RKO (cell line): ENCODE measurements at regions not wholly inside any gene's neighbourhood (a gene's known extent, or its start where the extent isn't known, plus 50 kb on each side); places are given as distances from the start of the nearest gene placed in this dataset.

Experiments used
- DNase-seq: peaks from one replicate; pipeline ENCODE4 v3.0.0-alpha.2; 2016; ENCODE audit warnings: low spot score

DNA sequence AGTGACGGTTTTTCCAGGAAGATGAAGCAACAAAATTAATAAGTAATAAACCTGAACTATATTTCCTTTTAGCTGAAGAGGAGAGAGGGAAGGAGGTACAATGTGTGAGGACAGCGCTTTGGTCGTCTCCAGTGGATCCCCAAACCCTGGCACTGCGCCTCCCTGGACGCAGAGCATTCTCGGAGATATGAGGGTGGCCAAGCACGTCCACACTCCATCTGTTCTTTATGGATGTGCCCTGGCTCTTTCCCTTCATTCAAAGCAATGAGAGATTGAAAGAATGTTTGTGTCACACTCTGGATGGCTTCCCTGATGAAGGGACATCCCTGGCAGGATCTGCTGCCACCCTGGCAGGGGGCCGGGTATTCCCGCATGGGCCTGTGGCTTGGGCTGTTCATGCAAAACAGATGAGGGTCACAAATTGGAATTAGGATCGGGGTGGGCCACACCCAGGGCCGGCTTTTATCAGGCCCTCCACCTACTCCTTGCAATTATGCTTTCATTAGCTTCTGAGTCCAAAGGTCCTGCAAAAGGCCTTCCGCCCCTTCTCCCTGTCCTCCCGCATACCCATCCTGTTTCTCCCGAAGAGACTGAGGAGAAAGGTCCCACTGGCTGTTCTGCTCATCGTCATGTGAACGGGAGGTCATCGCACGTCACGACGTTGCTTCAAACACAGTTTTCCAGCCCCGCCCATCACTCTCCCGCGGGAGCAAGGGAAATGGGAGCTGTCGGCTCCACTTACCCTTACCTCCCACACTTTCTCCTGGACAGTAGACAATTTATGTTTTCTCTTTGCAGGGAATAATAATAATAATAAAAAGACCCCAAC is 286.1 kb upstream of the IRX4 start:
- DNase-seq = no peak

DNA sequence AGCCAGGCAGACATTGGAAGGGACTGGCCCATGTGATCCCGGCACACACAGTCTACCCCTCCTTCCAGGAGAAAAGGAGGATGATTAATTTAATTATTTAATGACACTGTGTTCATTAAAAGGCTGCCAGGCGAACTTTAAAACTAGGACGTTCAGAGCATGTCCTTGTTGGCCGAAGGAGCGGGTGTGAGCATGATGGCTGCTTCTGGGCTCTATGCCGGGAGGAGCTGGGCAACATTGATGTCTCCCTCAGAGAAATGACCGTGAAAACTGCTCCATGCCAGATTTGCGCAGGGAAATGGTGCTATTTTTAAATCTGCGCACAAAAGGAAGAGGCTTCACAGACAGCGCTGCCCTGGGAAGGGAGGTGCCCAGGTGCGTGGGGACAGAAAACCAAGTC is 284.9 kb upstream of the IRX4 start:
- DNase-seq = no peak

DNA sequence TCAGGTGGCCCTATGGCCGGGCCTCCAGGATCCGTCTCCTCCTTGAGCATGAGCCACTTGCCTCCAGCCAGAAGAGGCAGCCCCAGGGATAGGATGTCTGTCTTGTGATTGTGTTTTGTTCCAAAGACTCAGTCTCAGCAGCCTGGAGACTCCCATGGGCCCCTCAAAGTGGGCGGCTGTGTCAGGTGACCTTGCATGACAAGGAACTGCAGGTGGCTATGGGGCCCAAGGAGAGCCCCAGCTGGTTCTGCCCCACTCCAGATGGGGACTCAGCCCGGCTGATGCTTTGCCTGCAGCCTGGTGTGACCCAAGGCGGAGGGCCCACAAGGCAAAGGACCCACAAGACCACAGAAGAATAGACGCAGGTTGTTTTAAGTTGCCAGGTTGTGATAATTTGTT is 284.3 kb upstream of the IRX4 start:
- DNase-seq = no peak

DNA sequence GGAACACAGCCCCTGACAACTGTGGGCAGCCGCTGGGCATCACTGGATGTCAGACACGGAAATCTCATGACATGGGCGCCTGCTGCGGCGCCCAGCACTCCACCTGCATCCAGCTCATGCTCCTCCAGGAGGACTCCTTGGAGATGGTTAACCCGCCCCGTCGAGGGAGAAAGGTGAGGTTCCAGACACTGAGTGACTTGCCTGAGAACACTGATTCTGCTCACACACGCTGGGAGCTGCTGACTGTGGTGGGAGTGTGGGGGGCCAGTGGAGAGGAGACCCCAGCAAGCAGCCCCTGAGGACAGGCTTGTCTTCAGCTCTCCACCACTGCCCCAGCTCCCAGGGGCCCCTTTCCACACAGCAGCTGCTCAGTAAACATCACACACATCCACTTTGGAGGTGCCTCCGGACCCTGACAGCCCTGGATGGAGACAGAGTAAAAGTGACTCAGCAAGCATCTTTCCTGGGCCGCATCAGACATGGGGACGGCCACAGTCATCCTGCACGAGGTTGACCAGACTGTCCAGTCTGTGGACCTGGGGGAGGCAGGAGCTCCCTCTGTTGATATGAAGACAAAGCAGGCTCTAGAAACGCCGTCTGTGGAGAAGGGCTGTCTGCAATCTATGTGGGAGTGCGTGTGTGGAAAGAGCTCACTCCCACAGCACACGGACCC is 283.7 kb upstream of the IRX4 start:
- no peak for DNase-seq

DNA sequence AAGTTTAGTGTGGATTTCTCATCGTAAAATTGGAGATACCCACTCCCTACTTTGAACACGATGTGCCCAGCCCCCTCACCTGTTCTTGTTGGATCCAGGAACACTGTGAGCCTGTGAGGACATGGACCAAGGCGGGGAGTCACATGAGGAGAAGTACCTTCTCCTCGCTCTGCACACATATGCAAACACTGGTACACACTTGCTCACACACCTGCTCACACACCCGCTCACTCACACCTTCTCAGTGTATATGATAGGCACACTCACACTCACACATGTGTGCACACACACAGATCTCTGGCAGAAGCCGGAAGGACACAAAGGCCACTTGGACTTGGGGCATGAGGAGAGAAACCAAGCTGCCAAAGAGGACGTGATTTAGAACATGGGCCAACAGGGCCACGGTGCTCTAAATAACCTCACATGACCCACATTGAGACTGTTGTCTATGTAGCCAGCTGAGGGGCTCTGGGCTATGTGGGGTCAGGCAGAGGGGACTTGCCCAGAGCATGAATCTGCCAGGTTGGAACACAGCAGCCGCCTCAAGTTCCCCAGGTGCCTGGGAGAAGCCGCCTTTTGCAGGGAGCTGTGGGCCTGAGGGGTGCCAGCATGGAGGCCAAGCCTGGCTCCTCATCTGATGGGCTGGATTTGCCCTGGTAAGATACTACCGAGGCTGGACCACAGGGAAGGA is 283.0 kb upstream of the IRX4 start:
- DNase-seq = no peak

DNA sequence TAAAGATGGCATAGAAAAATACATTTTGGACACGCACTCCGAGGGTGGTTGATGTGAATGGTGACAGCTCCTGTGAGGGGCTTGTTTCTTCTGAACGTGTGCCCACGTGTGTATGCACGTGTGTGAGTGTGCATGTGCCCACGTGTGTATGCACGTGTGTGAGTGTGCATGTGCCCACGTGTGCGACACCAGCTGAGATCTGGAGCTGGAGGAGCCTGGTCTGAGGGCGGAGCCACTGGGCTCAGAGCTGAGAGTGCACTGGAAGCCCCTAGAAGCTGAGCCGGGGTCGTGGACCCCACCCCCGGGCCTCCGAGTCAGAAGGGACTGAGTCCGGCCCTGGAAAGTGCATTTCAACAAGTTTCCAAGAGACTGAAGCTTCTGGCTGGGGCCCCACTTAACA is 282.5 kb upstream of the IRX4 start:
- no peak for DNase-seq

DNA sequence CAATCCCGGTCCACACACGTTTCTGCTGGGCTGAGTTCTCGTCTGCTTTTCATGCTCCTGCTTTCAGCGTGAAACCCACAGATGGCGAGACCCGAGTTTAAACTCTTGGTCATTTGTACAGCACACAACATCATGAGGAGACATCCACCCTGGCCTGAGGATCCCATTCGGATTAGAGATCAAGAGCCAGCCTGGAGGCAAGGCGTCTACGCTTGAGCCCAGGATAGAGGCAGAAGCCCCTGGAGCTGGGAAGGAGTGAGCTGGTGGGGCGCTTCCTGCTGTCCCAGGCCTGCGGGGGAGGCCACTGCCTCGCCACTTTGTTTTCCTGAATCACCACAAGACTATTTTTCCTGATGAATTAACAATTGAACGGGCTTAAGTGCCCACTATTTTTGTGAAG is 281.9 kb upstream of the IRX4 start:
- no peak for DNase-seq

DNA sequence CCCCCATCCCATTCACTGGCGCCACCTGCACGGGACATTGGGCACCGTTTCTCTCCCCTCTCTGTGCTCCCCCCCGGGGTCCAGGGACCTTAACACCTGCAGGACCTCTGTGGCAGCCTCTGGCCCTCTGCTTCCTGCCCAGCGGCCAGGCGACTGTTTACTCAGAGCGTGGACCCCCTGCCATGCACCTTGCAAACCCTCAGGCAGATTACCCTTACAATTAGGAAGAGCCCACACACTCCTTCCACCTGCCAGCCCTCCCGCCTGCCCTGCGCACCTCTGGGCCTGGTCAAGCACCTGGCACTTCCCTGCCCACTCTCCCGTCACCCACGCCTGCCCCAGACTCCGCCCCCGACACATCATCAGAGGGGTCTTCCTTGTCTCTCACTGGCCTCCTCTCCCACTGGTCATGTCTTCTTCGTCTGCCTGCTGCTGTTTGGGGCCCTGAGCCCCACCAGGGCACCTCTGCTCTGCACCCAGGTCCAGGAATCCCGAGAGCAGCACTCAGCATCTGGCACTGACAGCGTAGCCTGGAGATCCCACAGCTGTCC is 281.3 kb upstream of the IRX4 start:
- DNase-seq = no peak

DNA sequence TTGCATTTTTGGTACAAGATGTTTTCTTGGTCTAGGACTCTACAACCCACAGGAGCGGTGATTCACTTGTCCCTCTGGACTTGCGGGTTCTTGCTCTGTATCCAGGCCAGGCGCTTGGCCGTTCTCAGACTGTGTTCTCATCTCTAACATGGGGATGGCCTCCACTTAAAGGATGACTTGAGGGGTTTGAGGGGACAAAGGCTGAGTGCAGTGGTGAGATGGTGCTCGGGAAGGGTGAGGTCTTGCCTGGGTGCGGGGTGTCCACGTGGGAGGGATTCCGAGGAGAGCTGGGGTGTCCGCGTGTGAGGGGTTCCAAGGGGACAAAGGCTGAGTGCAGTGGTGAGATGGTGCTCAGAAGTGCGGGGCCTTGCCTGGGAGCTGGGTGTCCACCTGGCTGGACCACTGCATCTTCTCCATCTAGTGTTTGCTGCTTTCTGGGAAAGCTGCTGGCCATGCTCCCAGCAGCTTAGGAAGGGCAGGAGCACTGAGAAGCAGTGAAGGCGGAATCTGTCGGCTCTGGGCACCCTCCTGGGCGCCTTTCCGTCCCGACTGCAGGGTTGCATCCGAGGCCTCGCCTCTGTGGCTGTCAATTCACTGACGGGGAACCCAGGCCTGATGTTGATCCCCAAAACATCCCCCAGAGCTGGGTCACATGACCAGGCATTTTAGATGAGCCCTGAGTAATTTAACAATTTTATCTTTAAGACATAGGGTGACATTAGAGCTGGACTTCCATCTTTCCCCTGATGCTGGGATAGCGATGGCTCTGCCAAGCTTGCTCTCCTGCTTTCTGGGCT is 280.5 kb upstream of the IRX4 start:
- no peak for DNase-seq

DNA sequence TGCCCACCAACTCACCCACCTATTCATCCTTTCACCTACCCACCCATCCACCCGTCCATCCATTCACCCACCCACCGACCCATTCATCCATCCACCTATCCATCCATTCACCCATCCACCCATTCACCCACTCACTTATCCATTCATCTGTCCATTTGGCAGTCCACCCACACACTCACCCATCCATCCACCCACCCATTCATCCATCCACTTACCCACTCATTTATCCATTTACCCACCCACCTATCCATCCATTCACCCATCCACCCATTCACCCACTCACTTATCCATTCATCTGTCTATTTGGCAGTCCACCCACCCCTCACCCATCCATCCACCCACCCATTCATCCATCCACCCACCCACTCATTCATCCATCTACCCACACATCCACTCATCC is 278.1 kb upstream of the IRX4 start:
- DNase-seq = no peak

DNA sequence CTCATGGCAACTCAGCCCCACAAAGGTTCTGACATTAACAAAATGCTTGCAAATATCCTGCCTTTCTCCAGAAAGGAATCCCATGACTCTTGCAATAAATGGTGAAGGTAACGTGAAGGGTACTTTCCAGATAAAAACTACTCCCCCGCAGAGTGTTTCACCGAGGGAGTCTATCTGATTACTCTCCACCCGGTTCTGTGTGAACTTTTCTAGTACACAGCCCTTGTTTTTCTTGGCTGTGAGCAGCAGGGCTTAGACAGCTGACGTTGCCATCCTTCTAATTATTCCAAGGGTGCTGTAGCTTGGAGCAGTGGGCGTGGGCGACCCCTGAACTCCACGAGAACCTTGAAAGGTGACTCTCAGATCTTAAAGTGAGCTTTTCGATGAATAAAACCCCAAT is 276.0 kb upstream of the IRX4 start:
- DNase-seq = no peak

DNA sequence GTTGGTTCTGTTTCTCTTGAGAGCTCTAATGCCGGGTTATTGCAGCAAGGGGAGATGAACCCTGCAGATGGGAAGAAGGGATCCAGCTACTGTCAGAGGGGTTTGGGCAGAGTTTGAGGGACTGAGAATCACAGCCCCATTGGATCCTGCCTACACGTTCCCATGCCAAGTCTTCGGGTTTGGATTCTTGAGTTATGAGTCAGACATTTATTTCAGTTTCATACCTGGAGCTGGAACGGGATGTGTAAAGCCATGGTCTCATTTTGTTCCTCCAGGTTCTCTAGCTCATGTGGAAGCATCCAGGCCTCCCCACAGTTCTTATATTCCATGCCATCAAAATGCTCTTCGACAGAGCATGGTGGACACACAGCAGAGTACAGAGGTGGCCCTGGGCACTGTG is 275.4 kb upstream of the IRX4 start:
- DNase-seq = no peak

DNA sequence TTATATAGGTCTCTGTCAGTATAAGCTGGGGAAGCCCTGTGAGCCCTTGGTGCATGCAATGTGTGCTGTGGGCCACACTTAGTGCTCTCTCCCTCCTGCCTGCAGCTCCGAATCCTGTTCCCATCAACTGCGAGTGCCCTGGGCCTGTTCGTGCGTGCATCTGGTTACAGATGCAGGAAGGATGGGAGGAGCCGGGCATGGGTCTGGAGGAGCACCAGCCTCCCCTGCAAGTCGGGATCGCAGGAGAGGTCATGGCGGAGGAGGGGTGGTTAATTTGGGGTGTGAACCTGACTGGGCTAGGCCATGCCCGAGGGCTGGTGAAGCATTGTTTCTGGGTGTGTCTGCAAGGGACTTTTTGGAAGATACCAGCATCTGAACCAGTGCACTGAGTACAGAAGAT is 274.6 kb upstream of the IRX4 start:
- no peak for DNase-seq

DNA sequence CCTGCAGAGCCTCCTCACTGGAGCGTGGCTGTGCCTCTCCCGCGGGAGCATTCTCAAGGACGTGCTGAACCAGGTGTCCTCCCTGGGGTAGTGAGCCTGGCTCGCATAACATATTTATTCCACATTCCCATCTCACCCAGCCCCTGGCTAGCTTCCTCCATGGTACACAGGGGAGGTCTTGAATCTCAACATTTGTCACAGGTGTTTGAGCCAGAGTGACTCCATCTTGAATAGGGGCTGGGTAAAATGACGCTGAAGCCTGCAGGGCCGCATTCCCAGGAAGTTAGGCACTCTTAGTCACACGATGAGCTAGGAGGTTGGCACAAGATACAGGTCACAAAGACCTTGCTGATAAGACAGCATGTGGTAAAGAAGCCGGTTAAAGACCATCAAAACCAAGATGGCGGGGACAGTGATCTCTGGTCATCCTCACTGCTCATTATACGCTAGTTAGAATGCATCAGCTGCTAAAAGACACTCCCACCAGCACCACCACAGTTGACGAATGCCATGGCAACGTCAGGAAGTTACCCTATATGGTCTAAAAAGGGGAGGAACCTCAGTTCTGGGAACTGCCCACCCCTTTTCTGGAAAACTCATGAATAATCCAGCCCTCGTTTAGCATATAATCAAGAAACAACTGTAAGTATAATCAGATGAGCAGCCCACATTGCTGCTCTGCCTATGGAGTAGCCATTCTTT is 273.8 kb upstream of the IRX4 start:
- no peak for DNase-seq

DNA sequence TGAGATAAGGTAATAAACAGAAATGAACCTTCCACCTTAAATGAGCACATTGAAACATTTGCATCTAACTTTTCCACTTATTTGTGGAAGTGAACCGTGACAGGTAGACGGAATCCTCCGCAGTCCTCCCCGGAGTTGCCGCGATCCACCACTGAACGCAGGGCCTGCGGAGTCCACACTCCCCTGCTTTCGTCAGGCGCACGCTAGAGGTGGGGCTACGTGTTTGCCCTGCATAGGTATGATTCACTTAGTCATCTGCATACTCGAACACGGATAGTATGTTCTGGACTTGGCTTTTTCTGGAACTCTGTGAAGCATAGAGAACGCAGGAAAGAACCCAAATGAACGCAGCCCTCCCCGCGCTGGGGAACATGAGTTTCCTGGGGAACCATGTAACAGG is 272.8 kb upstream of the IRX4 start:
- DNase-seq = no peak

DNA sequence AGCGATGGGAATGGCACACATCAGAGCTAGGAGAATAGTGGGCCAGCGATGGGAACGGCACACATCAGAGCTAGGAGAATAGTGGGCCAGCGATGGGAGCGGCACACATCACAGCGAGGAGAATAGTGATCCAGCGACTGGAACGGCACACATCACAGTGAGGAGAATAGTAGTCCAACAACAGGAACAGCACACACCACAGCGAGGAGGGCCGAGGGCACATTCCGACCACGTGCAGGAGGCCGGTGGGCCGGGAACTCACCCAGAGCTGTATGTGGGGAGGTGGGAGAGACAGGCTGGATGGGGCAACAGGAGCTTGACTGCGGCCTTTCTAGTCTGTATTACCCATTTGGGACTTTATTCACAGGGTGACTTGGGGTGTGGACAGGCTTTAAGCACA is 271.1 kb upstream of the IRX4 start:
- DNase-seq = no peak

DNA sequence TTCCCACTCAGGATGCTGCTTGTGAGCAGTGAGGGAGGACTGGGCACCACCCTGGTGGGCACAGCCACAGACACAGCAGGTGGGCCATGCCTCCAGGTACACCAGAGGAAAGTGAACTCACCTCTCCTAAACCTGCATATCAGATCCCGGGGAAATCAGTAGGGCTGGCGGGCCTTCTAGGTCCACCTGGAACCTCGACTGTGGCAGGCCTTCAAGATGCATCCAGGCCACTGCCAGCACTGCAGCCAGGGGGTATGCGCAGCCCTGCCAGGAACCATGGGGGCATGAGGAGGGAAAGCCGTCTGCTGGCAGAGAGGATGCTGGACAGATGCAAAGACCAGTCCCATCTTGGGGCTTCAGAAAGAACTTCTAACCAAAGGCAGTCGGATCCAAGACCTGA is 270.6 kb upstream of the IRX4 start:
- no peak for DNase-seq

DNA sequence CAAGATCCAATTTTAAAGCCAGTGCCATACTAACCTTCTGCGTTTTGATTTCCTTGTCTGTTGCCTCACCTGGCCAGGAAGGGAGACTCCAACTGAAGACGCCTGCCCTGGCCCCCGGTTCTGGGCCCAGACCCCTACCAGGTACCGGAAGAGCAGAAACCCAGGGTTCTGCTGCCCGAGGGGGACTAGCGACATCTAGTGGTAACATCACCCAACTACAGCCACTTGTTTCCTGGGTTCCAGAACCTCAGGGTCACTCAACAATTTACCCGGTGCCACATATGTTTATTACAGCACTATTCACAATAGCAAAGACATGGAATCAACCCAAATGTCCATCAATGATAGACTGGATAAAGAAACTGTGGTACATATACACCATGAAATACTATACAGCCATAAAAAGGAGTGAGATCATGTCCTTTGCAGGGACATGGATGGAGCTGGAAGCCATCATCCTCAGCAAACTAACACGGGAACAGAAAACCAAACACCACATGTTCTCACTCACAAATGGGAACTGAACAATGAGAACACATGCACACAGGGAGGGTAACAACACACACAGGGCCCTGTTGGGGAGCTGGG is 268.7 kb upstream of the IRX4 start:
- peak; percentile 8 for DNase-seq

DNA sequence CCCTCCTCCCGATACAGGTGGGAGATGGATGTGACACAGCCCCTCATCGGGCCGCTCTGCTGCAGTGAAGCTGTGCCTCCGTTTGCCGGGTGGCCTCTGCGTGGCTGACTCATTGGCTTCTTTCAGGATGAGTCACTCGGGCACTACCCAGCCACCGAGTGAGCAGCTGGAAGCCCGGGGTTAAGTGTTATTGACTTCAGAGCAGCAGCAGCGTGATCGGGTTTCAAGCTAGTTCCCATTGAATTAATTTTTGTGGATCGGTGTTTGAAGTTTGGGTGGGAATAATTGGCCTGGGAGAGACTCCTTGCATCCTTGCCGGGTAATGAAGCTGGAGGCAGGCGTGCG is 266.4 kb upstream of the IRX4 start:
- peak; percentile 38 for DNase-seq

DNA sequence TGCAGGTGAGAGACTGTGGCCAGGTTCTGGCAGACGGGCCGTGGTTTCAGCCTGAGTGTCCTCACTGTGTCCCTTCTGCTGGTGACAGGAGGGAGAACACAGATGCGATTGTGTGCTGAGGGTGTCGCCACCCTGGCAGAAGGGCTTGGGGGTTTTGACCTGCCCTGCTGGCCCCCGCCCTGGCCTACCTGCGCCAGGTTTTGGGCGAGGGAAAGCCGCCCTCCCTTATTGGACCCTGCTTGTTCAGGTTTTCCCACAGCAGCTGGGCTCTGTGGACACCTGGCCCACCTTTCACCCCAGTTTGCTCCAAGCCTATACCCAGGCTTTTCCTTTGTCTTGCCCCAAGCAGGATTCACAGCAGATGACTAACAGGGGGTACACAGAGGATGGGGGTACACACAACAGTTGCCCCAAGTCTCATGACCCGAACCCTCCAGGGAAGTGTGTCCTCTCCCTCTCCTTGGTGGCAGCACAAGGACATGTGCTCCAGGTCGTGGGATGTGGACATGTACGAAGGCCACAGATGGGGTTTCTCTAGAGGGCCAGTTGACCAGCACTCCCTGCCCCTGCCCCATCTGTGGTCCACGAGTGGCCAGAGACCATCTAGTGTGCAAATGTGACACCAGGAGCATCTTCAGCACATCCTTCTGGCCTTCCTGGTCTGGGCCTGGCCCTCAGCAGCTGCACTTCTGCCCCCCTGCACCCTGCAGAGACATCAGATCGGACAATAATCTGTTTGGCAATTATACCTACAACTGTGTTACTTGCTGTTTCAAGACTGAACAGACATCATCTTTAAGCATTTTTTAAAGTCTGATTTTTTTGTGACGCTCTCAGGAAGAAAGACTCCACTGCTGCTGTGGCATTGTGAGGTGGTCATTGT is 265.8 kb upstream of the IRX4 start:
- no peak for DNase-seq
